ENCODE measurements at regions not wholly inside any gene's neighbourhood (a gene's known extent, or its start where the extent isn't known, plus 50 kb on each side); places are given as distances from the start of the nearest gene placed in this dataset.

- CTCF ChIA-PET, result no interaction called here
- POLR2A ChIA-PET, result no interaction called here
Observed at GRCh38 chr10:63887600-63888370, 366.6 kb downstream of the REEP3 start.

GRCh38 chr10:63889803-63890202 lies 368.6 kb downstream of the REEP3 start:
- POLR2A ChIA-PET, result no interaction called here
- CTCF ChIA-PET, result no interaction called here

- POLR2A ChIA-PET, result no interaction called here
- CTCF ChIA-PET, result no interaction called here
Observed at GRCh38 chr10:63896992-63897391, 375.8 kb downstream of the REEP3 start.

- POLR2A ChIA-PET, result no interaction called here
- CTCF ChIA-PET, result interaction anchor here (0.6 kb wide), 1 partner anchor 486 kb away, joined by 3 read pairs; no protein-coding TSS in a partner anchor
Observed at GRCh38 chr10:63899673-63900300, 378.6 kb downstream of the REEP3 start.

- POLR2A ChIA-PET, result no interaction called here
- CTCF ChIA-PET, result no interaction called here
Observed at GRCh38 chr10:63901228-63901627, 380.0 kb downstream of the REEP3 start.

- POLR2A ChIA-PET, result no interaction called here
- CTCF ChIA-PET, result no interaction called here
Observed at GRCh38 chr10:63901881-63902280, 380.7 kb downstream of the REEP3 start.

GRCh38 chr10:63910806-63911205 lies 389.6 kb downstream of the REEP3 start:
- POLR2A ChIA-PET, result no interaction called here
- CTCF ChIA-PET, result no interaction called here

GRCh38 chr10:63915240-63915639 lies 394.0 kb downstream of the REEP3 start:
- CTCF ChIA-PET, result interaction anchor here (1.0 kb wide), 1 partner anchor 48 kb away, joined by 3 read pairs; no protein-coding TSS in a partner anchor
- POLR2A ChIA-PET, result no interaction called here

GRCh38 chr10:63917363-63917762 lies 396.2 kb downstream of the REEP3 start:
- CTCF ChIA-PET, result no interaction called here
- POLR2A ChIA-PET, result no interaction called here

GRCh38 chr10:63919575-63920279 lies 398.5 kb downstream of the REEP3 start:
- CTCF ChIA-PET, result no interaction called here
- POLR2A ChIA-PET, result no interaction called here

GRCh38 chr10:63920926-63921325 lies 399.7 kb downstream of the REEP3 start:
- ChIA-PET POLR2A (no interaction called here), CTCF (no interaction called here)

GRCh38 chr10:63921908-63922467 lies 400.8 kb downstream of the REEP3 start:
- ChIA-PET POLR2A (no interaction called here), CTCF (no interaction called here)

GRCh38 chr10:63922468-63923284 lies 401.5 kb downstream of the REEP3 start:
- CTCF ChIA-PET, result no interaction called here

GRCh38 chr10:63929831-63930467 lies 408.7 kb downstream of the REEP3 start:
- POLR2A ChIA-PET, result no interaction called here
- CTCF ChIA-PET, result no interaction called here

More at GRCh38 chr10:63922468-63923284, 401.5 kb downstream of the REEP3 start:
- POLR2A ChIA-PET, result no interaction called here

- ChIA-PET POLR2A (no interaction called here), CTCF (no interaction called here)
Observed at GRCh38 chr10:63930584-63930983, 409.4 kb downstream of the REEP3 start.

- CTCF ChIA-PET, result no interaction called here
- POLR2A ChIA-PET, result no interaction called here
Observed at GRCh38 chr10:63935705-63936104, 414.5 kb downstream of the REEP3 start.

- POLR2A ChIA-PET, result no interaction called here
- CTCF ChIA-PET, result no interaction called here
Observed at GRCh38 chr10:63940277-63940922, 419.2 kb downstream of the REEP3 start.

GRCh38 chr10:63964406-63964805 lies 443.2 kb downstream of the REEP3 start:
- POLR2A ChIA-PET, result no interaction called here
- CTCF ChIA-PET, result no interaction called here

- POLR2A ChIA-PET, result no interaction called here
- CTCF ChIA-PET, result no interaction called here
Observed at GRCh38 chr10:63965846-63966245, 444.6 kb downstream of the REEP3 start.
